ENCODE measurements at regions not wholly inside any gene's neighbourhood (a gene's known extent, or its start where the extent isn't known, plus 50 kb on each side); places are given as distances from the start of the nearest gene placed in this dataset.

GRCh38 chr10:27599546-27599945 is 95.4 kb downstream of the RAB18 start:
- H3K4me3 ChIP-seq (ENCODE audit: low read depth in 2 of 2, low read length in 1 of 2): no peak overlapping the region
- no peaks in the 10 kb centered on the region for H3K9me2 ChIP-seq
- POLR2A ChIA-PET: no interaction called here
- 0% methylated on average over 2 of the region's 2 CpGs for WGBS (ENCODE audit: low lambda C conversion rate)
- H3F3A ChIP-seq (replicated peaks; ENCODE audit: insufficient read depth): no peaks in the 10 kb centered on the region
- CTCF ChIA-PET: no interaction called here
- H3K36me3 ChIP-seq (replicated peaks in 1 of 2; ENCODE audit: control insufficient read depth in 1 of 2, insufficient read depth in 2 of 2, low read length in 1 of 2): no peaks in the 10 kb centered on the region
- TF ChIP-seq USF2 (IDR thresholded peaks at IDR 0.05; ENCODE audit: borderline replicate concordance, low read depth, low read length) (no peak), IRF3 (IDR thresholded peaks at IDR 0.05; ENCODE audit: low read depth, low read length) (no peak), REST (IDR thresholded peaks at IDR 0.05; ENCODE audit: low read depth, low read length) (no peak), RFX5 (IDR thresholded peaks at IDR 0.05; ENCODE audit: low read length) (no peak), POLR2AphosphoS5 (IDR thresholded peaks at IDR 0.05; ENCODE audit: low read depth, low read length) (no peak), EP300 (IDR thresholded peaks at IDR 0.05; ENCODE audit: borderline replicate concordance in 1 of 2, low read depth in 1 of 2, low read length in 1 of 2) (no peak), FOXM1 (IDR thresholded peaks at IDR 0.05; ENCODE audit: low read depth) (no peak), TEAD4 (IDR thresholded peaks at IDR 0.05; ENCODE audit: borderline replicate concordance, insufficient read depth) (no peak), MEF2A (IDR thresholded peaks at IDR 0.05; ENCODE audit: borderline replicate concordance, low read depth) (no peak), ZBTB33 (IDR thresholded peaks at IDR 0.05; ENCODE audit: borderline replicate concordance, low read depth) (no peak), FOSL2 (IDR thresholded peaks at IDR 0.05; ENCODE audit: borderline replicate concordance, low read depth) (no peak), PBX3 (IDR thresholded peaks at IDR 0.05) (no peak), RAD21 (IDR thresholded peaks at IDR 0.05; ENCODE audit: low read length) (no peak), USF1 (IDR thresholded peaks at IDR 0.05; ENCODE audit: borderline replicate concordance, low read depth) (no peak), EZH2phosphoT487 (IDR thresholded peaks at IDR 0.05; ENCODE audit: borderline replicate concordance, low read depth) (no peak), RXRA (IDR thresholded peaks at IDR 0.05; ENCODE audit: borderline replicate concordance, low read depth) (no peak)
- H3K4me2 ChIP-seq: no peak overlapping the region
- no peak overlapping the region for H3K9ac ChIP-seq
- no peak overlapping the region for H3K27ac ChIP-seq (ENCODE audit: low read depth in 2 of 2, low read length in 1 of 2)
- H3K79me2 ChIP-seq (ENCODE audit: insufficient read depth): no peaks in the 10 kb centered on the region
- DNase-seq: no peak
- H4K20me1 ChIP-seq (ENCODE audit: insufficient read depth): no peaks in the 10 kb centered on the region
- no peak overlapping the region for H2AFZ ChIP-seq (ENCODE audit: low read depth)
- H3K9me3 ChIP-seq: no peaks in the 10 kb centered on the region
- H3K27me3 ChIP-seq (ENCODE audit: insufficient read depth): no peaks in the 10 kb centered on the region
- H3K4me1 ChIP-seq (ENCODE audit: control insufficient read depth in 1 of 2, insufficient read depth in 2 of 2, low read depth in 1 of 2, low read length in 1 of 2): no peaks in the 10 kb centered on the region

Measured in SK-N-SH (cell line).